NCI-H1436 (cell line): ENCODE measurements at regions not wholly inside any gene's neighbourhood (a gene's known extent, or its start where the extent isn't known, plus 50 kb on each side); places are given as distances from the start of the nearest gene placed in this dataset.
"Not testable (repeated sequence)": the region's sequence is repeated elsewhere in the genome, so short reads cannot be mapped to it uniquely, and the experiment has no call there.

Experiments
- DNase-seq: peaks from one replicate; lab custom pipeline; 2025; lab: John Stamatoyannopoulos, UW

- not testable (repeated sequence) for DNase-seq
Measured at GRCh38 chr15:84547150-84547549, 53.7 kb upstream of the ZSCAN2 start.

- not testable (repeated sequence) for DNase-seq
Measured at GRCh38 chr15:84550503-84550902, 50.3 kb upstream of the ZSCAN2 start.
